HG03025 (cell line): ENCODE measurements at regions not wholly inside any gene's neighbourhood (a gene's known extent, or its start where the extent isn't known, plus 50 kb on each side); places are given as distances from the start of the nearest gene placed in this dataset.
"Not testable (repeated sequence)": the region's sequence is repeated elsewhere in the genome, so short reads cannot be mapped to it uniquely, and the experiment has no call there.

Experiments used
- ATAC-seq: cut with Tn5 transposase; IDR thresholded peaks from one replicate; pipeline ENCODE4 v1.9.1; 2021; ENCODE audit warnings: mild to moderate bottlenecking, moderate library complexity; ENCODE audit not compliant: unreplicated experiment, low FRiP score

- ATAC-seq: no peak
Observed at GRCh38 chr5:51558682-51559081, 175.4 kb downstream of the ISL1 start.

GRCh38 chr5:51559339-51559738 is 176.1 kb downstream of the ISL1 start:
- no peak for ATAC-seq

GRCh38 chr5:51559921-51560658 is 176.8 kb downstream of the ISL1 start:
- no peak for ATAC-seq

GRCh38 chr5:51566953-51567352 is 183.7 kb downstream of the ISL1 start:
- no peak for ATAC-seq

GRCh38 chr5:51567636-51568035 is 184.4 kb downstream of the ISL1 start:
- no peak for ATAC-seq

- no peak for ATAC-seq
Observed at GRCh38 chr5:51573835-51574234, 190.6 kb downstream of the ISL1 start.

GRCh38 chr5:51582871-51583394 is 199.7 kb downstream of the ISL1 start:
- ATAC-seq: no peak

GRCh38 chr5:51598026-51598425 is 214.8 kb downstream of the ISL1 start:
- no peak for ATAC-seq

- no peak for ATAC-seq
Observed at GRCh38 chr5:51599587-51599986, 216.3 kb downstream of the ISL1 start.

- ATAC-seq: no peak
Observed at GRCh38 chr5:51604324-51604723, 221.1 kb downstream of the ISL1 start.

- no peak for ATAC-seq
Observed at GRCh38 chr5:51606921-51607320, 223.7 kb downstream of the ISL1 start.

GRCh38 chr5:51618234-51618633 is 235.0 kb downstream of the ISL1 start:
- no peak for ATAC-seq

- no peak for ATAC-seq
Observed at GRCh38 chr5:51621156-51621555, 237.9 kb downstream of the ISL1 start.

- no peak for ATAC-seq
Observed at GRCh38 chr5:51622161-51622790, 239.0 kb downstream of the ISL1 start.

- no peak for ATAC-seq
Observed at GRCh38 chr5:51625224-51625968, 242.1 kb downstream of the ISL1 start.

- ATAC-seq: no peak
Observed at GRCh38 chr5:51632027-51632426, 248.8 kb downstream of the ISL1 start.

GRCh38 chr5:51632793-51633192 is 249.5 kb downstream of the ISL1 start:
- no peak for ATAC-seq

- not testable (repeated sequence) for ATAC-seq
Observed at GRCh38 chr5:51636973-51637372, 253.7 kb downstream of the ISL1 start.

GRCh38 chr5:51644976-51645375 is 261.7 kb downstream of the ISL1 start:
- no peak for ATAC-seq

- ATAC-seq: no peak
Observed at GRCh38 chr5:51646482-51646881, 263.2 kb downstream of the ISL1 start.

GRCh38 chr5:51650824-51651223 is 267.6 kb downstream of the ISL1 start:
- no peak for ATAC-seq
